ENCODE measurements at regions not wholly inside any gene's neighbourhood (a gene's known extent, or its start where the extent isn't known, plus 50 kb on each side); places are given as distances from the start of the nearest gene placed in this dataset.

- Histone ChIP-seq H3K4me1 (ENCODE audit: low read length) (no peaks in the 10 kb centered on the region), H3F3A (ENCODE audit: insufficient read depth, low read length) (no peaks in the 10 kb centered on the region), H2AFZ (ENCODE audit: low read length) (no peak overlapping the region), H3K9ac (ENCODE audit: low read length) (no peak overlapping the region), H3K36me3 (replicated peaks; ENCODE audit: insufficient read depth, low read length) (no peaks in the 10 kb centered on the region), H4K20me1 (ENCODE audit: insufficient read depth, low read length) (no peaks in the 10 kb centered on the region), H3K27ac (ENCODE audit: low read length) (no peak overlapping the region), H3K9me3 (replicated peaks; ENCODE audit: insufficient read depth, low read length) (no peaks in the 10 kb centered on the region), H3K4me3 (ENCODE audit: low read length) (no peak overlapping the region), H3K79me2 (ENCODE audit: low read length) (no peaks in the 10 kb centered on the region), H3K9me2 (replicated peaks; ENCODE audit: insufficient read depth, low read length) (no peaks in the 10 kb centered on the region), H3K4me2 (ENCODE audit: low read depth, low read length) (no peak overlapping the region), H3K27me3 (replicated peaks; ENCODE audit: insufficient read depth, low read length) (no peaks in the 10 kb centered on the region)
- DNase-seq: no peak
- TF ChIP-seq EZH2phosphoT487 (IDR thresholded peaks at IDR 0.05; ENCODE audit: low read length) (no peak), CTCF (IDR thresholded peaks at IDR 0.05; ENCODE audit: low read length) (no peak), EZH2 (optimal IDR thresholded peaks at IDR 0.05; ENCODE audit: low read depth, low read length) (no peak)
Observed at GRCh38 chr2:8049851-8050571, 631.8 kb upstream of the ID2 start.

GRCh38 chr2:8053216-8053615, 628.6 kb upstream of the ID2 start:
- H3K27me3 ChIP-seq (replicated peaks; ENCODE audit: insufficient read depth, low read length): no peaks in the 10 kb centered on the region
- H3K4me2 ChIP-seq (ENCODE audit: low read depth, low read length): no peak overlapping the region
- H3F3A ChIP-seq (ENCODE audit: insufficient read depth, low read length): no peaks in the 10 kb centered on the region
- H3K9me2 ChIP-seq (replicated peaks; ENCODE audit: insufficient read depth, low read length): no peaks in the 10 kb centered on the region
- H2AFZ ChIP-seq (ENCODE audit: low read length): no peak overlapping the region
- H3K4me1 ChIP-seq (ENCODE audit: low read length): no peaks in the 10 kb centered on the region
- no peak for TF ChIP-seq CTCF (IDR thresholded peaks at IDR 0.05; ENCODE audit: low read length)
- TF ChIP-seq EZH2phosphoT487 (IDR thresholded peaks at IDR 0.05; ENCODE audit: low read length): no peak
- TF ChIP-seq EZH2 (optimal IDR thresholded peaks at IDR 0.05; ENCODE audit: low read depth, low read length): no peak
- H4K20me1 ChIP-seq (ENCODE audit: insufficient read depth, low read length): no peaks in the 10 kb centered on the region
- no peaks in the 10 kb centered on the region for H3K9me3 ChIP-seq (replicated peaks; ENCODE audit: insufficient read depth, low read length)
- DNase-seq: no peak
- no peaks in the 10 kb centered on the region for H3K79me2 ChIP-seq (ENCODE audit: low read length)
- H3K27ac ChIP-seq (ENCODE audit: low read length): no peak overlapping the region
- no peaks in the 10 kb centered on the region for H3K36me3 ChIP-seq (replicated peaks; ENCODE audit: insufficient read depth, low read length)
- H3K4me3 ChIP-seq (ENCODE audit: low read length): no peak overlapping the region
- H3K9ac ChIP-seq (ENCODE audit: low read length): no peak overlapping the region

GRCh38 chr2:8054070-8054469, 627.8 kb upstream of the ID2 start:
- no peaks in the 10 kb centered on the region for H3K79me2 ChIP-seq (ENCODE audit: low read length)
- no peaks in the 10 kb centered on the region for H3K9me2 ChIP-seq (replicated peaks; ENCODE audit: insufficient read depth, low read length)
- H3K9ac ChIP-seq (ENCODE audit: low read length): no peak overlapping the region
- H3K27ac ChIP-seq (ENCODE audit: low read length): no peak overlapping the region
- H2AFZ ChIP-seq (ENCODE audit: low read length): no peak overlapping the region
- no peaks in the 10 kb centered on the region for H3K27me3 ChIP-seq (replicated peaks; ENCODE audit: insufficient read depth, low read length)
- TF ChIP-seq EZH2 (optimal IDR thresholded peaks at IDR 0.05; ENCODE audit: low read depth, low read length): no peak
- TF ChIP-seq CTCF (IDR thresholded peaks at IDR 0.05; ENCODE audit: low read length): no peak
- no peak for TF ChIP-seq EZH2phosphoT487 (IDR thresholded peaks at IDR 0.05; ENCODE audit: low read length)
- no peaks in the 10 kb centered on the region for H3K4me1 ChIP-seq (ENCODE audit: low read length)
- H3K4me2 ChIP-seq (ENCODE audit: low read depth, low read length): no peak overlapping the region
- no peak for DNase-seq
- no peaks in the 10 kb centered on the region for H3F3A ChIP-seq (ENCODE audit: insufficient read depth, low read length)
- H3K9me3 ChIP-seq (replicated peaks; ENCODE audit: insufficient read depth, low read length): no peaks in the 10 kb centered on the region
- no peaks in the 10 kb centered on the region for H3K36me3 ChIP-seq (replicated peaks; ENCODE audit: insufficient read depth, low read length)
- H3K4me3 ChIP-seq (ENCODE audit: low read length): no peak overlapping the region
- no peaks in the 10 kb centered on the region for H4K20me1 ChIP-seq (ENCODE audit: insufficient read depth, low read length)
